HG03469 (cell line): ENCODE measurements at regions not wholly inside any gene's neighbourhood (a gene's known extent, or its start where the extent isn't known, plus 50 kb on each side); places are given as distances from the start of the nearest gene placed in this dataset.

Experiments used
- ATAC-seq: cut with Tn5 transposase; IDR thresholded peaks from one replicate; pipeline ENCODE4 v1.9.1; 2021; ENCODE audit warnings: mild to moderate bottlenecking, moderate library complexity, moderate number of reproducible peaks; ENCODE audit not compliant: unreplicated experiment

GRCh38 chr6:142676027-142676443 is 268.9 kb downstream of the HIVEP2 start:
- no peak for ATAC-seq

DNA sequence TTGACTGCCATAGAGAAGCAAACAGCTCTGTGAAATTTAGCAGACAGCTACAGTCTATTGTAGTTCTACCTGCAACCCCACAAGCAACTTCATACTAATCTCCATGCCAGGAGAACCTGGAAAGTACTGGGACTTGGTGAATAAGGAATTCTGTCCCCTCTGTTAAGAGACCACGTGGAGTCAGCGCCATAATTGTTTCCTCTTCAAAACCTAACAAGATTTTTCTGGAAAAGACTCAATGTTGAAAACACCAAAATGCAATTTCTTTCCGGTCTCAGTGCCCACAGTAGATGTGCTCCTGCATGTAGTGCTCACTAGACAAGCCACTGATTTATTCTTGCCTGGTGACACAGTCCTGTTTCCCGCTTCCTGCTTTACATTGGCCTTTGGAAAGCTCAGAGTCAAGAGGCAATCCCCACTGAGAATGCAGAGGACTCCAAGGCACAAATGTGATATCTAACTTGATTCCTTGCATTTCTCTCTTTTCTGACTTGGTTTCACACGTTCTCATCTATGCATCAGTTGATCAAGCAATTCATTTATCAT is 268.3 kb downstream of the HIVEP2 start:
- ATAC-seq: no peak

- ATAC-seq: no peak
These were observed 264.9 kb downstream of the HIVEP2 start for GRCh38 chr6:142679907-142680700.

DNA sequence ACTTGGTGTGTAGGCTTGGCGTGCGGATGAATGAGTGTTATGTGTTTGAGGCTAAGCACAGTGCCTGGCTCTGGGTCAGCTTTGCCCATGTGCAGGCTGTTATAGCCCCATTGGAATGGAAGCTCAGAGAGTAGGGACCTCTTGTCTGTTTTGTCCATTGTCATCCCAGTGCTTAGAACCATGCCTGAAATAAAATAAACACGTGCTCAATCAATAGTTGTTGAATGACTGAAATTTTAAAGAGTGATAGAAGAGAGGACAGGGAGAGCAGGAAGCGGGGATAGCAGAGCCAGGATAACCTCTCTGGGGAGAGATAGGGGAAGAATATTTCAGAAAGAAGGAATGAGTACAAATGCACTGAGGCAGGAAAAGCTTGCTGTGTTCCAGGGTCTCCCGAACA is 263.9 kb downstream of the HIVEP2 start:
- ATAC-seq: no peak

- no peak for ATAC-seq
These were observed 262.0 kb downstream of the HIVEP2 start for GRCh38 chr6:142682985-142683384.

- ATAC-seq: no peak
These were observed 261.2 kb downstream of the HIVEP2 start for GRCh38 chr6:142683714-142684141.

DNA sequence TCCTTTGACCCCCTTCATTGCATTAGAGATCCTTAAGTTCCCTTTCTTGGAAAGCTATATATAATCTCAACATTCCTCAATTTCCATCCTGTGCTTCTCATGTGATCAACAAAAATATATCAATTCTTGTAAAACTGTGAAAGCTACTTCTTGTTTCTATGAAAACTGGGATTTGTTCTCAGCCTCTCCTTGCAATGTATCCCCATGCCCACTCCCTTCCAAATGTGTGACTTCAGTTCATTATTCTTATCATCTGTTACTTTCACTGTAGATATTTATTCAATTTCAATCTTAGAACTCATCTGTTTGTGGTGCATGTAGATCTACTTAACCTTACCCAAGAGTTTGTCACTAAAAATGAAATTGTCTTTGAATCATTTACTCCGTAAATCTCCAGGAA is 260.6 kb downstream of the HIVEP2 start:
- no peak for ATAC-seq

- ATAC-seq: no peak
These were observed 259.0 kb downstream of the HIVEP2 start for GRCh38 chr6:142685852-142686506.

DNA sequence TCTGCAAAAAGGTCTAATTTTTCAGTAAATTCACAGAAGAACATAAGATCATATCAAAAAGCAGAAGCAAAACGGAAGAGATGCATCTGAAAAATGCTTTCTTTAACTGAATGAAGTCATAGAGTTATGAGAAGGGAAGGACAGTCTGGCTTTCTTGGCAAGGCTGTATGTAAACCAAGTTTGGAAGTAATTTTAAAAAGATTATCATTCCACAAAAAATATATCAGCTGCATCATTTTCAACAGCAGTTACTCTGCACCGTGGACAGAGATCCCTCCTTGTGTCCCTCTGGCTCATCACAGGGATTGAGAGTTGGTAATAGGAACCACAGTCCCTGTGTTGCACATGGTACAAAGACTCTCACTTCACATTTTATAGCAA is 258.5 kb downstream of the HIVEP2 start:
- ATAC-seq: no peak

- peak; percentile 63 for ATAC-seq
These were observed 252.0 kb downstream of the HIVEP2 start for GRCh38 chr6:142692942-142693341.

DNA sequence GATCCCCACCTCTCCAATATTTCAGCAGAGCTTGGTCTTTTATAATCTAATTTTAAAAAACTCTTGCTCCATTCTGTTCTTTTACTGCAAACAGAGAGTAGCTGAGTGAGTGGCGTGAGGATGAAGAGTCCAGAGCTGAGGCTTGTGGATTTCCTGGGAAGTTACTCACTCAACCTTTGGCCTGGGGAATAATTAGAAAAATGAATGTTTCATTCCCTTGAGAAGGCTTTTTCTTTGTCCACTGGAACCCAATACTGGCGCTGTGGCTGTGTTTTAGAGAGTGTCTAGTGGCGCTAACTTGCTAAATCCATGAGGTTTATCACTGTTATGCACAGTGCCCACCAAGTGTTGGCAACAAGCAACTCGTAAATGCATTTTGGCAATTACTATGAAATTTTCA is 251.5 kb downstream of the HIVEP2 start:
- no peak for ATAC-seq

DNA sequence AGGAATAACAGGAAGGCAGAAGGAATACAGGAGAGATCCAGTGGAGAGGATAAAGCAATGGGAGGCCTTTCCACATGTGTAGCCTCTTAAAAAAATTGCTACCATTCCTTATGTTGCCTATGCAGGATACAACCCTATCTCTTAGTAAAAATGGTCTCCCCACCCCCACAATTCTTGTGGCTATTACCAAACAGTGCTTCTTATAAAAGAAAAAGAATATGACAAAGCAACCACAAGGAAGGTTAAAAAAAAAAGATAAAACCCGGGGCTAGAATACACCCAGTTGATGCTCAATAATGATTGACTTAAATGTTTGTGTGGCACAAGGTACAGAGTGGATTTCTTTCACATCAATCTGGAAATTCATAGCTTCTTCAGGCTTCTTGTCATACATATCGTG is 250.9 kb downstream of the HIVEP2 start:
- ATAC-seq: no peak

- ATAC-seq: no peak
These were observed 250.0 kb downstream of the HIVEP2 start for GRCh38 chr6:142695016-142695415.

- no peak for ATAC-seq
These were observed 248.6 kb downstream of the HIVEP2 start for GRCh38 chr6:142696123-142697000.

- ATAC-seq: no peak
These were observed 248.0 kb downstream of the HIVEP2 start for GRCh38 chr6:142697001-142697335.

GRCh38 chr6:142697922-142698321 is 247.1 kb downstream of the HIVEP2 start:
- ATAC-seq: no peak

DNA sequence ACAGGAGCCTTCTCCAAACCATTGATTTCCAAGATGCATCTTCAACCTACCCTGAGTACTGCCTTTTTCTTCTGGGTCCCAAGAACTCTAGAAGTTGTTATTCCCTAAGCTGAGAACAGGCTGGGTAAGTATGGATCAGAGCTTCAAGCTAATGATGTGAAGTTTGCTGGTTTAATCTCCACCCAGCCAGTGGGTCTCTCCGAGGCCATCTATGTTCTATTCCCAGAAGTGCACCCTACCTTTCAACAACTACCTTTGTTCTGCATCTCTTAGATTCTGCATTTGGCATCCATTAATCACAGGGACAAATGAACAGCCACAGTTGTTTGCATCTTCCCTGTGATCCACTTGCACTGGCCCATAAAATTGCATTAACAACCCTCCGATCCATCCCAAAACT is 246.2 kb downstream of the HIVEP2 start:
- no peak for ATAC-seq

DNA sequence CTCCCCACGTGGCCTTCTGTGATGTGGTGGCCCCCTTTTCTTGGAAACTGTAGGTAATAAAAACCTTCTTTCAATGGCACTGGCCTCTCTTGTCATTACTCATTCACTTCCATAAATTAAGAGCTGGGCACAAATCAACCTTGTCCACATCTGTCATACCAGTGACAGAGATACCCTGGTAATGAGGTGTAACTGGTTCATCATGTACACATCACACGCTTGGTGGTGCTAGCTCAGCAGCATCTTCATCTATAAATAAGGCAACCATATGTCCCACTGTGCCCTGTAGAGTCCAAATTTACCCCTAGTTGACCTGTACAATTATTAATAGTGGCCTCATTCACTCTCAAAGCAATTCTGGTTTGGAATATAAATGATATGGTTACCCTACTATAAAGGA is 245.6 kb downstream of the HIVEP2 start:
- no peak for ATAC-seq

DNA sequence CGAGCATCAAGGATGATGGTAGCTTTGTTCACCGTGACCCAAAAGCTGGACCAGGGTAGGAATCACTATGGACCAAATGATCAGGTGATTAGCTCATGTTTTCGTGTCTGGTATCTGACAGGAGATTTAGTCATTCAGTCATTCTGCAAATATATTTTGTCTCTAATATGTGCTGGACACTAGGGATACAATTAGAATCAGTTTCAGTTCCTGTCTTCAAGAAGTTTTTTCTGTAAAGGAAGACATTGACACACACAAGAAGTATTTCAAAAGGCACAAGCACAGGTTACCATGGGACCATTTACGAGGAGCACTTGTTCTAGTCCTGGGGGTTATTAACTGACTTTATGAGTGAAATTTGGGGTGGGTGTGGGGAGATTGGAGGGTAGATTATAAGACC is 244.9 kb downstream of the HIVEP2 start:
- peak; percentile 72 for ATAC-seq

DNA sequence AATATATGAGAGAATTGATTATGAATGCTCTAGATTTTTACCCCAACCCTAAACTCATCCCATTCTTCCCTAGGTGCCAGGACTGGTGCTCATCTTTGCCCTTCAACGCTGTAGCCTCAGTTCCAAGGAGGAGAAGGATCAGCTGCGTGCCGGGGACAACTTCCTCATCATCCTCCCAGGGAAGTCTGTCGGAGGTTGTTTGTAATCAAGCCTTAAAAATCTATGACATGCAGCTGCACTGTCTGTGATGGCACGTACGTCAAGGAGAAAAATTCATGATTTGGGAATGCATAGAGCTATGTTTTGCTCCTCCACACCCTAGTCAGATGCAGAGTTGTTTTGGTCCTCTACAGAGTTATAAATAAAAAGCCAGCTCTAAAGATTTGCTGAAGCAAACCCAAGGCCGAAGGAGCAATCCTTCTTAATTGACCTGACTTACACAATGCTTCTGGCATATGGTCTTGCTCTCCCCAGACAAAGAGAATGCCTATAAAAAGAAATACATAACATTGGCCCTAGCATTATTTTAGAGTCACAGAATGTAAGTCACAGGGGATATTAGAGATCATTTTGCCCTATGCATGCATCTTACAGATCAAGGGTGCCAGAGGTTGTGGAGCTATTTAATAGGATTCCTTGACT is 244.2 kb downstream of the HIVEP2 start:
- no peak for ATAC-seq
